Peyer's patch (tissue), 4 donors: ENCODE measurements at regions not wholly inside any gene's neighbourhood (a gene's known extent, or its start where the extent isn't known, plus 50 kb on each side); places are given as distances from the start of the nearest gene placed in this dataset.

Experiments used
- DNase-seq, 3 donors: peaks; one replicate each; pipeline ENCODE4 v3.0.0-alpha.2; 2017 to 2019
- H3K27ac ChIP-seq, 4 donors: fragments of 200-600 bp; sonication (generic); one replicate each; pipeline ENCODE4 v1.5.1; 2016 to 2019
- H3K27me3 ChIP-seq, 2 donors: fragments of 200-600 bp; sonication (generic); one replicate each; pipeline ENCODE4 v1.5.1; 2019
- H3K36me3 ChIP-seq, 3 donors: fragments of 200-600 bp; sonication (generic); one replicate each; pipeline ENCODE4 v1.5.1; 2016 to 2019
- H3K4me1 ChIP-seq, 4 donors: fragments of 200-600 bp; sonication (generic); one replicate each; pipeline ENCODE4 v1.5.1; 2016 to 2019
- H3K4me3 ChIP-seq, 4 donors: fragments of 200-600 bp; sonication (generic); 1 replicate in 3 of 4; 2 replicates in 1 of 4; pipeline ENCODE4 v1.5.1; 2016 to 2019; ENCODE audit warnings: mild to moderate bottlenecking in 1 of 4
- H3K9me3 ChIP-seq, 4 donors: fragments of 200-600 bp; sonication (generic); one replicate each; pipeline ENCODE4 v1.5.1; 2016 to 2019; ENCODE audit warnings: mild to moderate bottlenecking in 1 of 4
- POLR2A ChIP-seq, 2 donors: fragments of 450-650 bp; IDR thresholded peaks; one replicate each; pipeline ENCODE4 v1.5.1; 2017; ENCODE audit warnings: antibody characterized with exemption in 2 of 2, mild to moderate bottlenecking in 2 of 2, moderate library complexity in 2 of 2
- TF ChIP-seq, protein P1 (sequence below), 6 experiments: fragments of 450-650 bp in 4 of 6; fragments of 200-600 bp in 2 of 6; sonication (generic) in 1 of 6; IDR thresholded peaks; one replicate each; pipeline ENCODE4 v1.5.1; 2017 to 2019; ENCODE audit warnings: antibody characterized with exemption in 6 of 6, mild to moderate bottlenecking in 3 of 6, moderate library complexity in 1 of 6

DNA sequence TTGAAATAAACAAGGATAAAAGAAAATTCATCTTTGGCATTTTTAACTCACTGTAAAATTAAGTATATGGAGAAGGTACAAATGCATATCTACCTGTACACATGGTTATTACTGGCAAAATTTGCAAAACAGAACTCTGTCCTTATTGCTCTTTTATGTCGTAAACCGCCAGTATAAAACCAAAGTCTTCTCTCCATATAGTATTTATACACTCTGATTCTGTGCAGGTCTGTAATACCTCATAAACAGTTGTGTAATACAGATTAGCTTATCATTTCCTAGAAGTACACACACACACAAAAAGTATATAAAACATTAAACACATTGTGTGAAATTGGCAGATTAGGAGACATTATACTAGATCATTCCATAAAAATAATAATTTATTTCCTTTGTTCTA is 406.6 kb upstream of the ANO3 start:
- Histone ChIP-seq H3K4me1 (no peaks in the 10 kb centered on the region), H3K36me3 (no peaks in the 10 kb centered on the region), H3K27me3 (no peaks in the 10 kb centered on the region), H3K9me3 (no peaks in the 10 kb centered on the region), H3K27ac (peak overlapping the region in 1 of 4 donors; percentile 8), H3K4me3 (no peak overlapping the region)
- DNase-seq = no peak
- TF ChIP-seq POLR2A (IDR thresholded peaks at IDR 0.05) = no peak
- TF ChIP-seq, protein P1, sequence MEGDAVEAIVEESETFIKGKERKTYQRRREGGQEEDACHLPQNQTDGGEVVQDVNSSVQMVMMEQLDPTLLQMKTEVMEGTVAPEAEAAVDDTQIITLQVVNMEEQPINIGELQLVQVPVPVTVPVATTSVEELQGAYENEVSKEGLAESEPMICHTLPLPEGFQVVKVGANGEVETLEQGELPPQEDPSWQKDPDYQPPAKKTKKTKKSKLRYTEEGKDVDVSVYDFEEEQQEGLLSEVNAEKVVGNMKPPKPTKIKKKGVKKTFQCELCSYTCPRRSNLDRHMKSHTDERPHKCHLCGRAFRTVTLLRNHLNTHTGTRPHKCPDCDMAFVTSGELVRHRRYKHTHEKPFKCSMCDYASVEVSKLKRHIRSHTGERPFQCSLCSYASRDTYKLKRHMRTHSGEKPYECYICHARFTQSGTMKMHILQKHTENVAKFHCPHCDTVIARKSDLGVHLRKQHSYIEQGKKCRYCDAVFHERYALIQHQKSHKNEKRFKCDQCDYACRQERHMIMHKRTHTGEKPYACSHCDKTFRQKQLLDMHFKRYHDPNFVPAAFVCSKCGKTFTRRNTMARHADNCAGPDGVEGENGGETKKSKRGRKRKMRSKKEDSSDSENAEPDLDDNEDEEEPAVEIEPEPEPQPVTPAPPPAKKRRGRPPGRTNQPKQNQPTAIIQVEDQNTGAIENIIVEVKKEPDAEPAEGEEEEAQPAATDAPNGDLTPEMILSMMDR (IDR thresholded peaks at IDR 0.05) = no peak

DNA sequence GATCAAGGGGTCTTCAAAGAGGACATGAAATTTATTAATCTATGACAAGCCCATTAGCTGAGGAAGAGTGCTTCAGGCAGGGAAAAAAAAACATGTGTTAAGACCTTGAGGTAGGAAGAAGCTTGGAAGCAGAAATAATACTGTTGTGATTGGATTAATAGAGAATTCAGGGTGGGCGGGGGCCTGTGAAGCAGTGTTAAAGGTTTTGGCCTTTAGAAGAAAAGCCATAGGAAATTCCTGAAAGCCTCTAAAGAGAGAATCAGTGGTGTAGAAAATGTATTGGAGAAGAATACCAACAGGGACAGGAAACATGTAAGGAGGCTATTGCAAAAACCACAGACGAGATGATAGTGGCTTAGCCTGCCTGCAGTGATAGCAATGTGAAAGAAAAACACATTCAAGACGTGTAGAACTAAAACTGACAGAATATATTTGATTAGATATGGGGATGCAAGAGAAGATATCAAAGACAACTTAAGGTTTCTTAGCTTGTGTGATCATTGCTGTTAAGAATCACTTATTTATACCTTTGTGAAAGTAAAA is 404.4 kb upstream of the ANO3 start:
- Histone ChIP-seq H3K27me3 (no peaks in the 10 kb centered on the region), H3K4me1 (no peaks in the 10 kb centered on the region), H3K27ac (no peak overlapping the region), H3K4me3 (no peak overlapping the region), H3K9me3 (no peaks in the 10 kb centered on the region), H3K36me3 (no peaks in the 10 kb centered on the region)
- TF ChIP-seq POLR2A (IDR thresholded peaks at IDR 0.05) = no peak
- TF ChIP-seq, protein P1 (IDR thresholded peaks at IDR 0.05) = no peak
- DNase-seq = no peak

DNA sequence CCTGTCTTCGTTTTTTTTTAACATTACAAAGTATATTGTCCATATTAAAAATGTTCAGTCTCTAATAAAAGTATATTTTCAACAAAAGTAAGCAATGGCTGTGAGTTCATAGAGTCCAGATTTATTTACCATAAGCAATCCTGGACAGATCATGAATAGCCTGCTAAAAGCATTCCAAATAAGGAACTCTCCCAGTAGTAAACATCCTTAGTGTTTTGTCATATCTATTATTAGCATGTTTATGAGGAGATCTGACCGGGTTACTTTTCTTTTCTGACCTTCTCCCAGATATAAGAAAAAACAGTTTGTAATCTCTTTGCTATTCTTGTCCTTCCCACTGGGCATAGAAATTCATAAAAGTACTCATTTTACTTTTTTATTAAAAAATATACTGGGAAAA is 403.9 kb upstream of the ANO3 start:
- no peak for TF ChIP-seq POLR2A (IDR thresholded peaks at IDR 0.05)
- TF ChIP-seq, protein P1 (IDR thresholded peaks at IDR 0.05) = no peak
- Histone ChIP-seq H3K9me3 (no peaks in the 10 kb centered on the region), H3K27me3 (no peaks in the 10 kb centered on the region), H3K27ac (no peak overlapping the region), H3K4me1 (no peaks in the 10 kb centered on the region), H3K4me3 (no peak overlapping the region), H3K36me3 (no peaks in the 10 kb centered on the region)
- DNase-seq = no peak

DNA sequence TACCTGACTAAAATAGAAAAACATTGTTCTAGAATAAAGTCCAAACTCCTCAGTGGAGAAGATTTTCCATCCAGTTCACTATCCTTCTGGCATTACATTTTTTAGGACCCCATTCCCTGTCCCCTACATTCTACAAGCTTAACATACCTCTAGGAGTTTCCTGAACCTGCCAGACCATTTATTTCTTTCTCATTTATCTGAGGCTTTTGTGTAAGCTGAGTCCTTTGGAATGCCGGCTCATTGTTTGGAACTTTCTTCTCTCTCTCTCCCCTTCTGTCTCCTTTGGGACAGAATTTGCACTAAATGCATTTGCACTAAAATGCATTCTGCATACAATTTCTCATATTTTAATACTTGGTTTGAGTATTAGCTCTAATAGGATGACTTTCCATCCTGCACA is 393.0 kb upstream of the ANO3 start:
- H3K27me3 ChIP-seq = no peaks in the 10 kb centered on the region
- H3K4me3 ChIP-seq = no peak overlapping the region
- DNase-seq = no peak
- no peaks in the 10 kb centered on the region for H3K36me3 ChIP-seq
- no peaks in the 10 kb centered on the region for H3K9me3 ChIP-seq
- H3K4me1 ChIP-seq = no peaks in the 10 kb centered on the region
- no peak overlapping the region for H3K27ac ChIP-seq
- TF ChIP-seq POLR2A (IDR thresholded peaks at IDR 0.05) = no peak
- TF ChIP-seq, protein P1 (IDR thresholded peaks at IDR 0.05) = no peak

DNA sequence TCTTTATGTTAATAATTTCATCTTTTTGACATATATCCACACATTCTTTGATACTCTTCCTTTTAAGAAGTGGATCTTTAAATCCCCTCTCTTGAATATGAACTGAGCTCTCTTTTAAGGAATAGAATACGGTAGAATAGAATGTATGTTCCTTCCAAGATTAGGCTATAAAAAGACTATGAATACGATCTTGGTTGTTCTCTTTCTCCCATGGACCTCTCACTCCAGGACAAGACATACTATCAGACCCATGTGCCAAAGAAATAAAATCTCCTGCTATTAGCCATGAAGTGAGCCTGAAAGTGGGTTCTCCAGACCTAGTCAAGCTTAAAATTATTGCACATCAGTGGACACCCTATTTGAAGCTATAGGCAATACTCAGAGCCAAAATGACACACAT is 392.2 kb upstream of the ANO3 start:
- no peaks in the 10 kb centered on the region for H3K36me3 ChIP-seq
- no peak overlapping the region for H3K27ac ChIP-seq
- H3K9me3 ChIP-seq = no peaks in the 10 kb centered on the region
- no peak for TF ChIP-seq POLR2A (IDR thresholded peaks at IDR 0.05)
- TF ChIP-seq, protein P1 (IDR thresholded peaks at IDR 0.05) = no peak
- H3K4me3 ChIP-seq = no peak overlapping the region
- DNase-seq = no peak
- H3K27me3 ChIP-seq = no peaks in the 10 kb centered on the region
- no peaks in the 10 kb centered on the region for H3K4me1 ChIP-seq

DNA sequence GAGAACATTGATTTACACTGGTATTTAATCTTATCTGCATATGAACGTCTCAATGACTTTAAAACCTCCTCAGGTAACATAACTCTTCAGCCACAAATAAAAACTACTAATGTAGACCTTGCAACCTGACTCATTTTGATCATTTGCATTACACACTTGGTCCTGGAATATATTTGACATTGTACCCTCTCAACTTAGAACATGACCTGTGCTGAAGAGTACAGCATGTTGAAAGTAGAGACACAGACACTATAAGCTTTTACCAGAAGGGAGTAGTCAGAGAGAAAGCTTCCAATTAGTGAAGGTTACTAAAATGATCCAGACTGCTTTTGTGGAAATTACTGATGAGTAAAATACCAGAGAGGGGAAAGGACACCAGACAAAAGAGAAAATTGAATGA is 390.6 kb upstream of the ANO3 start:
- Histone ChIP-seq H3K4me1 (no peaks in the 10 kb centered on the region), H3K9me3 (no peaks in the 10 kb centered on the region), H3K4me3 (no peak overlapping the region), H3K36me3 (no peaks in the 10 kb centered on the region), H3K27me3 (no peaks in the 10 kb centered on the region), H3K27ac (no peak overlapping the region)
- no peak for DNase-seq
- TF ChIP-seq, protein P1 (IDR thresholded peaks at IDR 0.05) = no peak
- no peak for TF ChIP-seq POLR2A (IDR thresholded peaks at IDR 0.05)
